M059J (cell line): ENCODE measurements at regions not wholly inside any gene's neighbourhood (a gene's known extent, or its start where the extent isn't known, plus 50 kb on each side); places are given as distances from the start of the nearest gene placed in this dataset.

ENCODE experiments used
- DNase-seq: peaks from one replicate; pipeline ENCODE4 v3.0.0-alpha.2; 2012; ENCODE audit warnings: low read depth

DNA sequence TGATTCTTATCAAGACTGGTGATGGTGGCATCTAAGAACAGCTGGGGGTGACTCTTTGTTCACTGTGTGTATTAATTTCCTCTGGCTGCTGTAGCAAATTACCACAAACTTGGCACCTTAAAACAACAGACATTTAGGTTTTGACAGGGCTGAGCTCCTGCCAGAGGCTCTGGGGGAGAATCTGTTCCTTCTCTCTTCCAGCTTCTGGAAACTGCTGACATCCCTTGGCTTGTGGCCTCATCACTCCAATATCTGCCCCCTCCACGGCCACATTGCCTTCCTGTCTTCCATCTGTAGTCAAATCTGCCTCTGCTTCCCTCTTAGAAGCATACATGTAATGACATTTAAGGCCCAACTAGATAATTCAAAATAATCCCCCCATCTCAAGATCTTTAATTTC lies 274.9 kb downstream of the PRL start:
- DNase-seq: peak; percentile 36

DNA sequence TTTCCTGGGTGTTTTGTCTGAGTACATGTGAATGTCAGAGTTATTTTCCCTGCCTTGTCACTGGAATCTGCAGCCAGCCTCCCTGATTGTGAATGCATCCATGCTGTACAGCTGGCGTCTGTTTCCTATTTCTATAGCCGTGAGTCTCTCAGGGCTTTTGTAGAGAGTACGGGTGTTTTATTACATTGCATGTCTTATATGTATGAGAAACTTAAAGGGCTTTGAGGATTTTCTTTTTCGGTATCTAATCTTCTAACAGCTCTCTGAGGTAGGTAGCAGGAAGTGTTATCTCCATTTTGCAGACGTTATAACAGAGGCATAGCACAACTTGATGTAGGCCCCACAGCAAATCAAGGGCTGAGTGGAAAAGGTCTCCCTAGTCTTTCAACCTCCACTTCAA lies 272.9 kb downstream of the PRL start:
- DNase-seq: no peak

DNA sequence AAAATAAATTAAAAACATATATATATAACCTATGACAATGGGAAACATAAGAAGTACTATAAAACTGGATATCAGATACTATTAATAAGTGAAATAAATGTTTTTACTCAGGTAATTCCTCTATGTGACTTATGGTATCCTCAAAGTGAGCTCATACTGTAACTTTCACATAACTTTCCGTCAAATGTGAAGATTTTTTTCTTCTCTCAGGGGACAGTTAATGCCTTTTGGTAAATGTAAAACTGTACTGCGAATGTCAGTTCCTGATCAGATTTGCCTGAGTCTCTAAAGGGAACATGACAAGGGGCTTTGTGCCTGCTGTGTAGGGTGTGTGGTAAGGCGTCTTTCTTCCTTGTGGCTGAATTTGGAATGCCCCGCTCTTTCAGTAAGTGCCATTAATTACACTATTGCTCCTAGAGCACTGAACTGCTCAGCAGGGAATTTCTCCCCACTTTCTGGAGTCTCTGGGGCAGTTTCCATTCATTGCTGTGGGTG lies 271.8 kb downstream of the PRL start:
- no peak for DNase-seq

DNA sequence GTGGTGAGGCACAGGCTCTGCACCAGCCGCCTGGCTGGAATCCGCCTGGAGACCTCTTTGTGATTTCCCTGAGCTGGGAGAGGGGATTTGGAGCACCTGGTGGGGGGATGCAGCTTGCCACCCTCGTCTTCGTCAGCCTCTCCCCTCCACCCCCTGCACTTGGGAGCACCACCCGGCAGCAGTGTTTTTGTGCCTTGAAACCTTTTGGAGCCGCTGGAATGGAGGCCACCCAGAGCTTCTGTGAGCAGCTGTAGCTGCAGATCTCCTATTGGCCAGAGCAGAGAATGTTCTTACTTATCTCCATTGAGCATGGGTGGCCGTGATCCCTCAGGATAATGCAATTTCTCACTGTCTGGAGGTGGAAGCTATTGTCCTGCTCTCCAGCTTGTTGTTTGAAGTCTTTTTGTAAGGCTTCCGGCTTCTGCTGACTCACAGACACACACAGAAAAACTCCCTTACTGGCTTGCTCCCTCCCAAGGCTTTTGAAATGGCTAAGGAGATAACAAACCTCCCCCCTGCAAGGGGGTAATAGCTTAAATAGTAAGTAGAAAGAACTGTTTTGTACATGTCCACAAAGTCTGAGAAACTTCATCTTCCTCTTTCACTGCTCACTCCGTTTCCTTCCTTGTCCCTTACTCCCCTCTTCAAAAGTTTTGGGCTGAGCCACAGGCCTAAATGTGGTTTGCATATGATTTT lies 271.2 kb downstream of the PRL start:
- peak; percentile 84 for DNase-seq

DNA sequence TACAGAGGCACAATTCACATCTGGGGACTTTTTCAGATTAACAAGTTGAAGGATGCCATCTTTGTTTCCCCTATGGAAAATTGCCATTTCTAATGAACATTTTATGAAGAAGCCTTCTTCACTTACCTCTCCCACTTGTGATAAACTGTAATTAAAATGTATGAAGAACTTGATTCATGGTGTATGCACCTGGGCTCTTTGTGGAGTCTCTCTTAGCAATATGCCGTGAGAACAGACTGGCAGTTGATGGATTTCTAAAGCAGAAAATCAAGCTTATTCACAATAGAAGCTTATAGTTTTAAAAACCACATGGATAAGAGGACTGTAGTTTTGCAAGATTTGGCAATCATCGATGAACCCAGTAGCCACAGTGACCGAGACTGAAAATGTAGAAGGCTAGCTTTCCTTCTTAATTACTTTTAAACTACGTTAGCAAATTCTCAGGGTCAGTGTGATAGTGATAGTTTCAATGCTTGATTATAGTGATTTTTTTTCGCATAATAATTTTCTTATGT lies 270.6 kb downstream of the PRL start:
- no peak for DNase-seq

DNA sequence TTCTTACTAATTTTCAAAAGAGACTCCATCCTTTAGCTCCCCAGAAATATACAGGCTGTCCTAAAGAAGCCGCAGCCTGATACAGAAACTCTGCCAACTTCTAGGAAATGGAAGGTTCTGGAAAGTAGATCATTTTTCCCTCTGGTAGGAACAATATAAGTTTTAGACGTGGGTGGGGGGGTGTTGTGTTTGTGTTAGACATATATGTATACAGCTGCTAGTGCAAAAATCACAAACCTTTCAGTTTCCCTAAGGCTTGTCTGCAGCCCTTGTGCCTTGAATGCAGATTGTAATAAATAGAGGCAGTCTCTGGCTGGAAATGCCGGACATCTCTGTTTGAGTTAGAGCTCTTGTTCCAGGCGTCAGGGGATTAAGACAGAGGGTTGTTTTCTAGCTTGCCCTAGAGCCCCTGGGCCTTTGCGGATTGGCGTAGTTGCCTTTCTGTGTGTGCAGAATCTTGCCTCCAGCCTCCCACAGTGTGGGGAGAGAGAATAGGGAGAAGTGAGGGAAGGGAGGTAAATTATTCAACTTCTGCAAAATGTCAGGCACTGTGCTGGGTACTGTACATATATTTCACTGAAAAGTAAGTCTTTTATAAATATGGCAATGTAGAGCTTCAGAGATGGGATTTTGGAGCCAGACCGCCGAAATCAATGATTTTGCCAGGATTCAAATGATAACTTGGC lies 269.7 kb downstream of the PRL start:
- DNase-seq: no peak

DNA sequence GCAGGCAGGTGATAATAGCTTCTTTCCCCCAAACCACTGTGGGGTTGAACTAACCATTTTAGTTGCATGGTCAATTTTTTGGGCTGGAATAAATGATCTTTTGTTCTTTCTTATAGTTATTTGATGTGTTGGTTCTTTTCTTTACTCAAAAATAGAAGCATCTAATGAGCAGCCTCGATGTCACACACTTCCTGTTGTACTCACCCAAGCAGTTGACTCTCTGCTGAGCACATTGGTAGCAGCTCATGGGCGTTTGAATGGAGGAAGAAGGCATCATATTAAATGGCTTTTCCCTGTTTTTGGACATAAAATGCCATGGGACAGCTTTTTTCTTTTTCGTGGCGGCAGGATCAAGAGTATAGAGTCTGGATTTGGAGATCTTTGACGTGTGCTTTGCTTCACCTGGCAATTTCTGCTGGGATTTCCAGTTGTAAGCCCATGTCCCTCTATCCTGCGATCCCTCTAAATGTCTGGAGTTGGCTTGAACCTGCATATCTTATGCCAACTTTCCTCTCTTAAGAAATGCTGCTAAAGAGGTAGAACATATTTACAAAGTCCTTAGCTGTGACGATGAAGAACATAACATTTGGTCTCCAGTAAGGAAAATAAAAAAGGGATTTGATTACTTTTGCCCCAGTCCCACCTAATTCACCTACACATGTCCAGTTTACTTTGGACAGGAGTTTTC lies 268.3 kb downstream of the PRL start:
- no peak for DNase-seq

DNA sequence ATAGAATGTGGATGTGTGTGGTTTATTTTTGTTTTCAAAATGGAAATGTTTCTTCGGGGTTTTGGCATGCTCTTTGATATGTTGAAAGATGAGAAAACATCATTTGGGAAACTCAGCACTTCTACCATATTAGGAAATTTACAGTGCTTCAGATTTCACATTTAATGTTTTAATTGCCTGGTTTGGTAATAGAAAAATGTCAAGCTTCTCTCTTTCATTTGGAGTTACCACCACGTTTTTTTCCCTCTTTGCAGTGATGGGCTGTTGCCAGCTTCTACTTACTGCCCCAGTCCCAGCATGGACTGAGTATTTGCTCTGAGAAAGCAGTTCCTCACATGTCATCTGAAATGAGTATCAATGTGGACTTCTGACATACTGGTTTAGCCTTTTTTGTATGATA lies 267.7 kb downstream of the PRL start:
- peak; percentile 50 for DNase-seq

DNA sequence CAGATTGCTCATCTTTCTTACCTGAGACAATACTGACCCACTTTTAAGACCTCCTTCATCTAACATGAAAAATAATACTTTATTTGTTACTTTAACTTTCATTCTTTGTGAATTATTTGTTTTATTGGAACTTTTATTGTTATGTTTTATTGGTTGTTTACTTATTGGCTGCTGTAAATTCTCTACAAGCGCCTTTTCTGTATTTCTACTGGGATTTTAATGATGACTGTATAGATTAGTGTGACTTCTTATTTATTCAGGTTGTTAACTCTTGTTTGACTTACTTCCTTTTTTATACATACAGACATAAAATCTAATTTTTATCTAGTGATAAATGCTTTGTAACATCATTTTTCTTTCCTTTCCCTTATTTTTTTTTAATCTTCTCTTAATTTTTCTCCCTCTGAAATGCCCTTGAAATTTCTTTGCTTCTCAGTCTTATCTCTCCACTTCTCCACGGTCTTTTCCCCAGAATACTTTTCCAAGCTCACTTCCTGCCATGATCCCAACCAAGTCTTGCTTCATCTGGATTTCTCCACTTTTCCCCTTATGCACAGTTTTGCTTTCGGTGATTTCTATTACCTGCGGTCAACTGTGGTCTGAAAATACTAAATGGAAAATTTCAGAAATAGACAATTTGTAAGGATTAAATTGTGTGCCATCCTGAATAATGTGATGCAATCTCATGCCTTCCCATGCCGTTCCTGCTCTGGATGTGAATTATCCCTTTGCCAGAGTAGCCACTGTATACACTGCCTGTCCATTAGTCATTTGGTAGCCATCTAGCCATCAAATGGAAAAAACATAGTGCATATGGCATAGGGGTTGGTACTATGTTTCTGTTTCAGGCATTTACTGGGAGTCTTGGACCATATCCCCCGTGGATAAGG lies 265.9 kb downstream of the PRL start:
- DNase-seq: no peak

DNA sequence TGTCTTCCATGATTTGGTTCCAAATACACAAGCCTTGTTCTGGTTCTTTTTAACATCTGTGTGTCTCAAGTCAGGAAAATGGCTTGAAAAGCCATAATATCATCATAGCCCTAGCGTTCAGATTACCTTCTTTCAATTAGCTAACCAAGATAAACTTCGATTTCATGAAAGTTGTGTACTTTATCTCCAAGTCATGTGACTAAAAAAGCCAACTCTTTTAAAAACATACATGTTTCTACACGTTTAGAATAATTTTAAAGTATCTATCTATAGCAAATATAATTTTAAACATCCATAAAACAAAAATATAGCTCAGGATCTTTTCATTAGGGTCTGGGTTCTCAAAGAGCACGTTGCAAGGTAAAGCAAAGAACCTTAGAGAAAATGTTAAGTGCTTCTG lies 261.1 kb downstream of the PRL start:
- DNase-seq: no peak

DNA sequence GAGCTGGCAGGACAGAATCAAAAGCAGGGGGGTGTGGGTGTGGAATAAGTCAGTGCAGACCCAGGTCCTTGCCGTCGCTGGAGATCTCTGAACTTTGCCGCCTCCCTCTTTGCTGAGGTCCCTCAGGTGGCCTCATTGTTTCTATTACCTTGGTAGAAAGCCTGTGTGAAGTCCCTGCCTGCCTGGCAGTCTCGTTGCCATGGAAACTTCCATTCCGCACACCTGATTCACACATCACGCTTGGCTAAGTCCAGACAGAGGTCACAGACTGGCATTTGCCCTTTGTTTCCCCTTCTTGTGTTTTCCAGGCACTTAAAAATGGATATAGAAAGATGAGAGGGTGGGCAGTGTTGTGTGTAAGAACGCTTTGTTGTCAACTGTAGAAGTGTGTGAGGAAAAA lies 260.6 kb downstream of the PRL start:
- peak; percentile 95 for DNase-seq

DNA sequence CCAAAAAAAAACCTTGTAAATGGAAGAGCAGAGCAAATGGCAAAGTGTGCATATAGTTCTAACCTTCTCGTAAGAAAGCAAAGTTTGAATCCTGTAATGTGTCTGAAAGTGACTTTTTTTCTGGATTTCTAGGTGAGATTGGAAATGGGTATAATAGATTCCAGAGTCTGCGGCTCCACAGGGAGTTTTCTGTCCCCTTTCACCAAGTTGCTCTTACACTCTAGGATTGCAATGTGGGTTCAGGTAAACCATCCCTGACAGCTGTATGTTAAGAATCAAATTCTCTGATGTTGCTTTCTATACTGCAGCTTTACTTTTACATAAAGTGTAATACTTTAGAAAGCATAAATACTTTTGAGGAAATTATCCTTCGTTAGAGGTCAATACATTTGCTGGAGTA lies 260.1 kb downstream of the PRL start:
- DNase-seq: no peak

DNA sequence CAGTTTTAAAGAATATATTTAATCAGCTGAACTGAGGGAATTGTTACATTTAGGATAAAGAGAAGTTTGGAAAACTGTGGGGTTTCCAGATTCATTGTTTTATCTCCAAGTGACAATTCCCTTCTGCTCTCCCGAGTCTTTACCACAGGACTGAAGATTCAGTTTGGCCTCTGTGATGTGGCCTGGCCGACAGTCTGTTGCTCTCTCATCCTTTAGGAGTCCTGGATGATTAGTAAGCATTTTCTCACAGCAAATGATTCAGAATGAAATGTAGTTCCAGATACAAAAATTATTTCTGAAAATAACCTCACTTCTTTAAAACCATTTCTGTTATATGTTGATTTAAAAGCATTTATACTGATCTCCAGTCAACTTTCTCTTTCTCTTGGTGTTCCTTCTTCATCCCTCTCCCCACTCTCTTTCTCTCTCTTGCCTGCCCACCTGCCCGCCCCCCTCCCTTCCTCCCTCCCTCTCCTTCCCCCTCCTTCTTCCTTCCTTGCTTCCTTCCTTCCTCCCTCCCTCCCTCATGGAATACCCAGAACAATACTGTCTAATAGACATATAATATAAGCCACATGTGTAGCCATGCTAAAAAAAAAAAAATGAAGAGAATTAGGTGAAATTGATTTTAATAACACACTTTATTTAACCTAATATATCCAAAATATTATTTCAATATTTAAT lies 254.9 kb downstream of the PRL start:
- peak; percentile 67 for DNase-seq

DNA sequence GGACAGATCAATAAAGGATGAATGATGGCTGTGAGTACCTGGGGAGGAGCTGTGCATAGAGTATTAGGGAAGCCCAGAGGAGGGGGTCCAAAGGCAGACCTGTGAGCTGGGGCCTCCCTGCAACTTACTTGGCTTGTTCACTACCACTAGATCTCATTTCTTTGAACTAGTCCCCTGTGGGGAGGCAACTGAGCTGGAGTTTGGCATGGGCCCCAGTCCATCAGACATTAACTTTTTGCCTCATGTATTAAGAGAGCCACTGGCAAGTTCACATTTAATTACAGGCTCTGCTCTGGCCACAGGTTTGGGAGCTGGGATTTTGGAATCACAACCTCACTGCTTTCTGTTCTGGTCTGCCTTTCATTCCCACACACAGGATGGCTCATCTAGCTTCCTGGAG lies 254.1 kb downstream of the PRL start:
- DNase-seq: peak; percentile 28

DNA sequence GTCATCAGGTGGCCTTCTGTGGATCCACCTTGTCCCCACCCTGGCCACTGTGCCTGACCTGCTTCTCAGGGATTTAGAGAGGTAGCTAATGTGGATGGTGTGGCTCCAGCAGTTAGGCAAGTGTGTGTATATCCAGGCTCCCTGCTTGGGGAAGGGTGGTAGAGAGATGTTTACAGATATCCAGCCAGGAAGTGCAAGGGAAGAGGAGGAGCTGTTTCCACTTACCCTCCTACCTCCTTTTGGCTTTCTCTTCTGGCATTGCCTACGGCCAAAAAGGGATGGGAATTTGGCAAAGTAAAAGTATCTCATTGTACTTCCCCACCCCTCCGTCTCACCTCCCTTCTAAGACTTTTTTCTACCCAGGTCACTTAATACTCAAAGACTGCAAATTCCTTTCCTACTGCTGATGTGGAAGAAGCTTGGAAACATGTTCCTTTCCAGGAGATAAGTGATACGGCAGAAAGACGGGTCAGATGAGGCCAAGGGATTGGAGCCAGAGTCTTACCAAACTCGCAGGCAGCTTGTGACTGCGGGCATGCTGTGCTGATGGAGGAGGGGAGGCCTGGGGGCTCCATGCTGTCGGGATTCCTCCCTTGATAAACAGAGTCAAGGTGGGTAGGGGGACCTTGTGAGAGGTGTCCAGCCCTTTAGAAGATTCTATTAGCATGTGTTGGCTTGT lies 253.4 kb downstream of the PRL start:
- no peak for DNase-seq

DNA sequence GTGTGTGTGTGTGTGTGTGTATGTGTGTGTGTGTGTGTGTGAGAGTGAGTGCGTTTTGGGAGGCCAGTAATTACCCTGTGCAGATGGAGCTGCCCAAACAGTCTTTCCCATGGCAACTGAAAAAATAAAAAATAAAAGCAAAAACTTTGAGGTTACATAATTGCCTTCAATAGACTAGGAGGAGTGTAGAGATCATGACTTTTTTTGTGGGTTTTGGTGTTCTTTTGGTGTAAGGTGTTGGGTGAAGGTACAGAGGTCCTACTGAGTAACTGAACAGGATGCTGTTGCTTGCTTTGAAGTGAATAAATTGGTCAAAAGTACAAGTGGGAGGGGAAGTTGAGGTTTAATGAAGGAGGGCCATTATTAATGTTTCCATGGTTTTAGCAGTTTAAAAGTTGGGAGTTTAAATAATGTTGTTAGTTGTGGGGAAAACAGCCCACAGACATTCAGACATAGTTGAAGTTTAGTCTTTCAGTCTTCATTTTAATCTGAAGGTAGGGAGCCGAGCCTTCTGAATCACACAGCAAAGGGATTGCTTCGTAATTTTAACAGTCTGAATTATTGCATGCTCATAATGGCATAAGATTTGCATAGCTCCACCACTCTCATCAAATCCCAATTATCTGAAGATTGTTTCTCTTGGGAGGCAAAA lies 251.4 kb downstream of the PRL start:
- no peak for DNase-seq

DNA sequence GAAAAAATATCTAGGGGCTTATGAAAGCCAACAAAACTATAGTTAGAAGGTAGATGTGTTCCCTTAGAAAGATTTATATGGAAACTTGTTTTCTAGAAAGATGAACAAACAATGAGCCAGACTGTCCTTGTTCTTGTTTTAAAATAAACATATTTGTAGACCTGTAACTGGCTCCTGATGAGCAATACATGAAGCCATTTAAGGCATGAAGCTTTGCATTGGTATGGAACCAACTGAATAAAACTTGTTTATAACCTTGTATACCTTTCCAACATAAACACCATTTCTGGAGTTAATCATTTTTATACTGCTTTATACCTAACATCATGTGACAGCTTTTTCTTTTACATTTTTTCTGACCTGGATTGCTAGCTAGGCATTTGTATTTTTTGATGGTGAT lies 247.8 kb downstream of the PRL start:
- DNase-seq: no peak

DNA sequence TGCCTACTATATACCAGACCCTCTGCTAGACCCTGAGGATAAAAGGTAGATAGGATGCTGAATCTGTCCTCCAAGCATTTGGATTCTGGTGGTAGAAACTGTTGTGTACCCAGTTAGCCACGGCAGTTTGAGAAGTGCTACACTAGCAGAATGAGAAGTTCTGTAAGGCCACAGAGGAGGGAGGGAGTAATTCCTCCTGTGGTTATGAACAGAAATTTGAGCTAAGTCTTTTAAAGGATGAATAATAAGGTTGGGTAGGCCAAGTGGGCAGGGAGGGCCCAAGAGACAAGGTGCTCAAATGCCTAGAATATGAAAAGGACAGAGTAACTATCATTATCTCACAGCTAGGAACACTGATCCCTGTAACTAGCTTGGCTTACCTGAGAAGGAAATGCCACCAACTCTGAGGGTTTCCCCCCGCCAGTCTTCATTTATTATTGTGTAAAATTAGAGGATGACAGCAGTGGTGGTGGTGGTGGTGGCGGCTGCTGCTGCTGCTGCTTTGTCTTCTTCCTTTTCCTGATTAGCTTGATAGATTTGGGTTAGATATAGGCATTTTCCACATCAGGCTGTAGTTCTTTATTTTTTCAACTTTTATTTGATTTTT lies 243.3 kb downstream of the PRL start:
- peak; percentile 43 for DNase-seq

DNA sequence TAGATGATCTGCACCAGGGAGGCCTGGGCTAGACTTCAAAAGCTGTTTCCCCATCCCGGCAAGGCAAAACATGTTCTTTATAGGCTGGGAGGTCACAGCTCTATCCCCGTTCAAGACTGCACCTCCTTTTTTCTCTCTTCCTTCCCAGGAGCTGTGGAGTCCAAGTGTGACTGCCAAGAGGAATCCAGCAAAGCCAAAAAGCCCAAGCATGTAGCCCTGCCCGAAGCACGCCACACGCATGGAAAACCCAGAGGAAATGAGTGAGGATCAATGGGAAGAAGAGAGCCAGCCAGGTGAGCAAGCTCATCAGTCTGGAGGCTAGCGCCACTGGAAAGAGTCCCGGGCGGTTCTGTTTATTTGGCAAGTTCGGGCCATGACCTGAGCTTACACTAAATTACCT lies 240.4 kb downstream of the PRL start:
- no peak for DNase-seq

DNA sequence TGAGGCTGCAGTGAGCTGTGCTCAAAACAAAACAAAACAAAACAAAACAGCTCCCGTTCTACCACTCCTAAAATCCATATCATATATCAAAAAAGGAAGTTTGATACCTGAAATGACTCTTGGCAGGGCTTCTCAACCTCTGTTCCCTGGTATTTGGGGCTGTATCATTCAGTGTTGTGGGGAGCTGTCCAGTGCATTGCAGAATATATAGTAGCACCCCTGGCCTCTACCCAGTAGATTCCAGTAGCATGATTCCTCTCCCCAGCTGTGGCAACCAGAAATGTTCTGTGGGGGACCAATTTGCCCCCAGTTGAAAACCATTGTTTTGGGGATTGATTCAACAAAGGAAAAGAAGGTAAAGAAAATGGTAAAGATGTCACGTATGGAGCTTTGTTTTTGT lies 238.9 kb downstream of the PRL start:
- no peak for DNase-seq
